ENCODE measurements at regions not wholly inside any gene's neighbourhood (a gene's known extent, or its start where the extent isn't known, plus 50 kb on each side); places are given as distances from the start of the nearest gene placed in this dataset.

DNA sequence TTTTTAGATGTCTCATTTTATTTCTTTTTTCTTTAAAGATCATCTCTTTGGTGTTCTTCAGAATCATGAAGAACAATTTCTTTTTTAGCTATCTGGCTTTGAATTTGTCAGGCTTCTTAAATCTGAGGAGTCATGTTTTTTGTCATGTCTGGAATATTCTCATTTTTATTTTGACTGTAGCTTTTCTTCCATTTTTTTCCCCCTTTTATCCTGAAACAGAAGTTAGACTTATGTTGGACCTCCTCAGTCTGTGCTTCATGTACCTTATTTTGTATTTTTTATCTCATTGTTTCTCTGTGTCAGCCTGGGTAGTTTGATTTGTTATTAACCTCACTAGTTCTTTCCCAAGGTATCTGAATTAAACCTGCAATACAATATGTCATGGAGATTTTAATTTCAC lies 319.2 kb upstream of the ADGRL4 start:
- Histone ChIP-seq H3K27ac (ENCODE audit: low read depth, low read length) (no peak overlapping the region), H3K18ac (ENCODE audit: extremely low read depth, low read length) (no peak overlapping the region), H3K4me2 (ENCODE audit: insufficient read depth in 1 of 2, low read depth in 2 of 2, low read length in 2 of 2) (no peak overlapping the region), H4K5ac (ENCODE audit: insufficient read length, low read depth, low read length) (no peak overlapping the region), H3K27me3 (replicated peaks in 1 of 4; ENCODE audit: control insufficient read depth in 3 of 4, extremely low read depth in 1 of 4, insufficient read depth in 3 of 4, low read length in 3 of 4) (no peaks in the 10 kb centered on the region), H3K56ac (replicated peaks; ENCODE audit: insufficient read length, low read depth, low read length) (no peak overlapping the region), H3K14ac (ENCODE audit: insufficient read length) (no peak overlapping the region), H4K8ac (ENCODE audit: extremely low read depth, insufficient read depth, low read length) (no peak overlapping the region), H2AFZ (ENCODE audit: low read length) (no peak overlapping the region), H2BK120ac (replicated peaks; ENCODE audit: low read depth, low read length) (no peak overlapping the region), H3K36me3 (ENCODE audit: control insufficient read depth in 2 of 4, insufficient read depth in 4 of 4, low read length in 3 of 4) (no peaks in the 10 kb centered on the region), H3K9ac (replicated peaks in 1 of 4; ENCODE audit: extremely low read depth in 1 of 4, low read depth in 3 of 4, low read length in 3 of 4) (no peak overlapping the region), H3K23ac (ENCODE audit: insufficient read length) (no peak overlapping the region), H3K4ac (replicated peaks; ENCODE audit: insufficient read length, low read depth, low read length) (no peak overlapping the region), H4K20me1 (replicated peaks in 1 of 2; ENCODE audit: control insufficient read depth in 1 of 2, insufficient read depth in 2 of 2, low read length in 2 of 2) (no peaks in the 10 kb centered on the region), H3K79me1 (ENCODE audit: low read depth, low read length) (no peaks in the 10 kb centered on the region), H3K4me3 (ENCODE audit: extremely low read depth in 1 of 4, insufficient read depth in 2 of 4, low read depth in 3 of 4, low read length in 4 of 4) (no peak overlapping the region), H2AK5ac (ENCODE audit: low read depth, low read length) (no peak overlapping the region), H3K23me2 (ENCODE audit: low read depth, low read length) (no peaks in the 10 kb centered on the region), H3K4me1 (replicated peaks in 1 of 4; ENCODE audit: control insufficient read depth in 3 of 4, insufficient read depth in 4 of 4, low read length in 3 of 4) (no peaks in the 10 kb centered on the region), H4K91ac (replicated peaks; ENCODE audit: insufficient read length, low read length) (no peak overlapping the region), H2BK12ac (ENCODE audit: low read depth, low read length) (no peak overlapping the region), H3K79me2 (ENCODE audit: control insufficient read depth in 1 of 2, insufficient read depth in 2 of 2, low read length in 2 of 2) (no peaks in the 10 kb centered on the region), H2BK15ac (ENCODE audit: low read length) (no peak overlapping the region), H3K9me3 (ENCODE audit: insufficient read depth in 2 of 2, low read depth in 1 of 2, low read length in 1 of 2) (no peaks in the 10 kb centered on the region), H2BK5ac (ENCODE audit: low read depth, low read length) (no peak overlapping the region), H2BK20ac (ENCODE audit: low read length) (no peak overlapping the region)
- POLR2A ChIA-PET (ENCODE audit: partially characterized antibody) = no interaction called here
- CTCF ChIA-PET (ENCODE audit: partially characterized antibody) = no interaction called here
- FAIRE-seq (no peak), DNase-seq (ENCODE audit: low read depth in 1 of 2, low spot score in 2 of 2) (no peak)
- no peak for TF ChIP-seq CHD1 (IDR thresholded peaks at IDR 0.05; ENCODE audit: low read depth, low read length)
- TF ChIP-seq NANOG (IDR thresholded peaks at IDR 0.05; ENCODE audit: insufficient read depth, low read depth, low read length, poor library complexity, severe bottlenecking) = no peak
- no peak for TF ChIP-seq HDAC2 (IDR thresholded peaks at IDR 0.05; ENCODE audit: borderline replicate concordance in 1 of 2, low read depth in 2 of 2, low read length in 2 of 2)
- no peak for TF ChIP-seq SIX5 (IDR thresholded peaks at IDR 0.05; ENCODE audit: low read depth, low read length)

All from H1 (cell line).